Testis (tissue), 2 donors: ENCODE measurements at regions not wholly inside any gene's neighbourhood (a gene's known extent, or its start where the extent isn't known, plus 50 kb on each side); places are given as distances from the start of the nearest gene placed in this dataset.

Source experiments
- DNase-seq: peaks from one replicate; pipeline ENCODE4 v3.0.0-alpha.2; 2019
- H3K27ac ChIP-seq, 2 donors: fragments of 200-600 bp; sonication (generic); one replicate each; pipeline ENCODE4 v1.5.1; 2019
- H3K27me3 ChIP-seq: fragments of 200-600 bp; sonication (generic); one replicate; pipeline ENCODE4 v1.5.1; 2019
- H3K36me3 ChIP-seq: fragments of 200-600 bp; sonication (generic); one replicate; pipeline ENCODE4 v1.5.1; 2017; ENCODE audit warnings: low read depth; ENCODE audit errors: missing control alignments
- H3K4me1 ChIP-seq: fragments of 200-600 bp; sonication (generic); one replicate; pipeline ENCODE4 v1.5.1; 2019
- H3K4me3 ChIP-seq, 2 donors: fragments of 200-600 bp; sonication (generic); one replicate each; pipeline ENCODE4 v1.5.1; 2017 to 2019
- H3K9me3 ChIP-seq: fragments of 200-600 bp; sonication (generic); one replicate; pipeline ENCODE4 v1.5.1; 2017
- POLR2A ChIP-seq: fragments of 450-650 bp; IDR thresholded peaks from one replicate; pipeline ENCODE4 v1.6.1; 2017; ENCODE audit warnings: antibody characterized with exemption, mild to moderate bottlenecking, moderate library complexity
- WGBS, 2 donors: methylation state at CpG; one replicate each; pipeline ENCODE4 v1.1.5; 2018; 5-methylcytosine and 5-hydroxymethylcytosine counted together
- intact Hi-C: fragments of 100-400 bp; cut with DNase I; formaldehyde crosslinking; loops from one replicate; pipeline ENCODE4 v1.15.1; 2023; ENCODE audit warnings: low total_unique reads
- TF ChIP-seq, protein P1 (sequence below), 3 experiments: fragments of 450-650 bp in 2 of 3; fragments of 200-600 bp in 1 of 3; sonication (generic) in 1 of 3; IDR thresholded peaks; one replicate each; pipeline ENCODE4 v1.5.1; 2016 to 2019; ENCODE audit warnings: antibody characterized with exemption in 3 of 3, mild to moderate bottlenecking in 2 of 3, moderate library complexity in 1 of 3

DNA sequence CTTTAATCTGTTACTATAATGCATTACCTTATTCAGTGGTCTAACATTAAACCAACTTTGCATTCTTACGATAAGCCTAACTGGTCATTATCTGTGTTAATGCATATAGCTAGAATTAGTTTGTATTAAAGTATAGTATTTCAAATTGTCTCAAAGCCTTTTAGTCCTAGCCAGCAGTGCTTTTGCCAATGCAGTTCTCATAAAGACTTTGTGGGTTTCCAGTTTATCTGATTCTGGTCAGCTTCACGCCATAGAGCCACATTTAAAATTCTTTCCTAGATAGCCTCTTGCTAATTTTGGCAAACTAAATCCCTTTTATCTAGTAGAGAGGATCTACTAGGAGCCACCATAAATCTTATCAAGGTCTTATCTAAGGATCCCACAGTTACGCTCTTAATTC is 78.9 kb upstream of the VASH1 start:
- WGBS, 2 donors, result 87 to 94% methylated on average over 3 of the region's 3 CpGs
- TF ChIP-seq POLR2A, result no peak
- TF ChIP-seq, protein P1, sequence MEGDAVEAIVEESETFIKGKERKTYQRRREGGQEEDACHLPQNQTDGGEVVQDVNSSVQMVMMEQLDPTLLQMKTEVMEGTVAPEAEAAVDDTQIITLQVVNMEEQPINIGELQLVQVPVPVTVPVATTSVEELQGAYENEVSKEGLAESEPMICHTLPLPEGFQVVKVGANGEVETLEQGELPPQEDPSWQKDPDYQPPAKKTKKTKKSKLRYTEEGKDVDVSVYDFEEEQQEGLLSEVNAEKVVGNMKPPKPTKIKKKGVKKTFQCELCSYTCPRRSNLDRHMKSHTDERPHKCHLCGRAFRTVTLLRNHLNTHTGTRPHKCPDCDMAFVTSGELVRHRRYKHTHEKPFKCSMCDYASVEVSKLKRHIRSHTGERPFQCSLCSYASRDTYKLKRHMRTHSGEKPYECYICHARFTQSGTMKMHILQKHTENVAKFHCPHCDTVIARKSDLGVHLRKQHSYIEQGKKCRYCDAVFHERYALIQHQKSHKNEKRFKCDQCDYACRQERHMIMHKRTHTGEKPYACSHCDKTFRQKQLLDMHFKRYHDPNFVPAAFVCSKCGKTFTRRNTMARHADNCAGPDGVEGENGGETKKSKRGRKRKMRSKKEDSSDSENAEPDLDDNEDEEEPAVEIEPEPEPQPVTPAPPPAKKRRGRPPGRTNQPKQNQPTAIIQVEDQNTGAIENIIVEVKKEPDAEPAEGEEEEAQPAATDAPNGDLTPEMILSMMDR (IDR thresholded peaks at IDR 0.05), result no peak
- H3K9me3 ChIP-seq, result no peaks in the 10 kb centered on the region
- intact Hi-C loops, result no loop called here
- DNase-seq, result no peak
- peaks cover 4% of the 10 kb centered on the region for H3K4me1 ChIP-seq
- H3K36me3 ChIP-seq, result no peaks in the 10 kb centered on the region
- H3K27me3 ChIP-seq, result no peaks in the 10 kb centered on the region
- no peak overlapping the region for H3K4me3 ChIP-seq
- no peak overlapping the region for H3K27ac ChIP-seq

DNA sequence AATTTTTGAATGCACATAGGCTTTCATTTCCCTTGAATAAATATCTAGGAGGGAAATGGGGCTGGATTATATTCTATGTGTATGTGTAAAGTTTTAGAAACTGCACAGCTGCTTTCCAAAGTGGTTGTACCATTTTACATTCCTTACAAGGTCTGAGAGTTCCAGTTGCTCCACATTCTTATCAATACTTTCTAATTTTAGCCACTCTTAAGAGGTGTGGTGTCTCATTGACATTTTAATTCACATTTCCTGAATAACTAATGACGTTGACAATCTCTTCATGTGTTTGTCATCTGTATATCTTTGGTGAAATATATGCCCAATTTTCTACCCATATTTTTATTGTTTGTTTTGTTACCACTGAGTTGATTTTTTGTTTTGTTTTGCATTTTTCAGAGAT is 74.6 kb upstream of the VASH1 start:
- 62 to 65% methylated on average over 1 of the region's 1 CpG for WGBS, 2 donors
- no peaks in the 10 kb centered on the region for H3K27me3 ChIP-seq
- no peak for DNase-seq
- peak overlapping the region in 1 of 2 donors; percentile 12 for H3K27ac ChIP-seq
- no peak overlapping the region for H3K4me3 ChIP-seq
- TF ChIP-seq, protein P1 (IDR thresholded peaks at IDR 0.05), result no peak
- intact Hi-C loops, result no loop called here
- peaks cover 30% of the 10 kb centered on the region for H3K4me1 ChIP-seq
- H3K36me3 ChIP-seq, result no peaks in the 10 kb centered on the region
- no peaks in the 10 kb centered on the region for H3K9me3 ChIP-seq

DNA sequence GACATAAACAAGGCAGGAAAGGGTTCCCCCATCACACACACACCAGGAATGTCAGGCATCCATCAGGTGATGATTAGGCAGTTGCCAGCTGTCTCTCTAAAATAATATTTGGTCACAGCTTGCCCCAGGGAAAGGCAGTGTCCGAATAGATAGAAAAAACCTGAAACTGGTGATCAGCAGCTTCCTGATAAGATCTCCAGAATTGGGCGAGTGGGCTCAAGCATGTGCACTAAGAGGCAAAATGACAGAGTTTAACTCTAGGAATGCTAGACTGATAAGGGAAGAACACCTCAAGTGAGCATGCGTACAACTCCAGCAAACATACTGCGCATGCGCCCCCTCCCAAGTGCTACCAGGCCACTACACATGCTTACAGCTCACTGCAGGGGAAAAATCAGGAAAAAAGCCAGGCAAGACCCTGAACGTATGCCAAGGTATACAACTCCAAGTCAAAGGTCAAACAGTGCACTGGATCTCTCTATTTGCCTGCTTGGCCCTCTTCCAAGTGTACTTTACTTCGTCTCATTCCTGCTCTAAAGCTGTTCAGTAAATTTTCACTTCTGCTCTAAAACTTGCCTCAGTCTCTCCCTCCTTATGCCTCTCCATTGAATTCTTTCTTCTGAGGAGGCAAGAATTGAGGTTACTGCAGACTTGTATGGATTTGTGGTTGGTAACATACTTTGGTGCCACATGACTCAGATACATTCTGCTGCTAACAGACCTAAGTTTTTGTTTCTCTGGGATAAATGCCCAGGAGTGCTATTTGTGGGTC is 73.5 kb upstream of the VASH1 start:
- Histone ChIP-seq H3K27ac (peak overlapping the region; percentile 12 to 58), H3K4me3 (no peak overlapping the region), H3K4me1 (peaks cover 30% of the 10 kb centered on the region), H3K36me3 (no peaks in the 10 kb centered on the region), H3K27me3 (no peaks in the 10 kb centered on the region), H3K9me3 (no peaks in the 10 kb centered on the region)
- TF ChIP-seq, protein P1 (IDR thresholded peaks at IDR 0.05), result no peak
- TF ChIP-seq POLR2A, result no peak
- no peak for DNase-seq
- WGBS, 2 donors, result 67 to 73% methylated on average over 7 of the region's 7 CpGs
- intact Hi-C loops, result no loop called here

DNA sequence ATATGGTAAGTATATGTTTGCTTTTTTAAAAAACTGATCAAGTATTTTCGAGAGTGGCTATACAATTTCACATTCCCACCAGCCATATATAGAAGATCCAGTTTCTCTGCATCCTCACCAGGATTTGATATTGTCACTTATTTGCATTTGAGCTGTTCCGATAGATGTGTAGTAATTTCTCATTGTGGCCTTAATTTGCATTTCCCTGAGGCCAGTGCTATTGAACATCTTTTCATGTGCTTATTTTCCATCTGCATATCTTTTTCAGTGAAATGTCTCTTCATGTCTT is 72.9 kb upstream of the VASH1 start:
- H3K27ac ChIP-seq, result peak overlapping the region; percentile 12 to 58
- 79 to 83% methylated on average over 2 of the region's 2 CpGs for WGBS, 2 donors

More for the DNA sequence above, 72.9 kb upstream of the VASH1 start:
- TF ChIP-seq POLR2A, result no peak
- TF ChIP-seq, protein P1 (IDR thresholded peaks at IDR 0.05), result no peak
- H3K27me3 ChIP-seq, result no peaks in the 10 kb centered on the region
- H3K36me3 ChIP-seq, result no peaks in the 10 kb centered on the region
- no peak overlapping the region for H3K4me3 ChIP-seq
- intact Hi-C loops, result no loop called here
- peaks cover 30% of the 10 kb centered on the region for H3K4me1 ChIP-seq
- no peak for DNase-seq
- no peaks in the 10 kb centered on the region for H3K9me3 ChIP-seq
